ENCODE measurements at regions not wholly inside any gene's neighbourhood (a gene's known extent, or its start where the extent isn't known, plus 50 kb on each side); places are given as distances from the start of the nearest gene placed in this dataset.

DNA sequence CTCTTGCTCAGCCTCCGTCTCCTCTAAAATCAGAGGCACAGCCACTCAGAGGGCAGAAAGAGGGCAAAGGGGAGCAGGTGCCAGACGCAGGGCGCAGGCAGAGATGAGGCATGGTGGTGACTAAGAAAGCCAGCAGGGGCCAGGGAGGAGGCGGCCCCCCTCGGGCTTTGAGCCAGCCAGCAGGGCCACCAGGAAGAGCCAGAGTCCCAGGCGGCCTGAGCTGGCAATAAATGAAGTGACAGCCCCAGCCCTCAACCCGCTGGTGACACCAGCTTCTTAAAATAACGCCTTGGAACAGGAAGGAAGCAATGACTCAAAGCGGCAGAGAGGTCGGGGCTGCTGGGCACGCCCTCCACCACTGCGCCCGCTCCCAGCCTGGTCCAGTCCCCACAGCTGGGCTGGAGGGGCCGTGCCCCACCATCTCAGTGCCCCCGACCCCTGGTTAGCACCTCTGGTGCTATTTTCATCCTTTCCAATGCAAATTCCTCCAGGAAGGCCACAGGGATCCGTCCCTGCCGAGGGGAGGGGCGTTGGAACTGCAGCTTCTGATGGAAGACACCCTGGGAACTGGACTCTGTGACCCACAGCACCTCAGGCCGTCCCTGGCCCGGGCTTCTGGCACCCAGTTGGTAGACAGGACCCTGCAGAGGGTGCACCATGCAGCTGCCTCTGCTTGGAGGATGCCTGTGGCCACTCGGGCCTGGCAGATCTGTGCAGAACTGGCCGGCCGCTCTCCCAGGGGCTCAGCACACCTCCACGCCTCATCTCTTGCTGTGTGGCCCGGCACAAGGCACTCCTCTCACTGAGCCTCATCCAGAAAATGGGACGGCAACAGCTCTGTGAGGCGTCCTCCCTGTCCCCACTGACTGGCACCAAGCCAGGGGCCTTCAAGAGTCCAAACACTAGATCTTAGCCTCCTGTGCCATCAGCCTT is 113.7 kb downstream of the NCOR2 start:
- intact Hi-C loops (cut with DNase I): no loop called here
- ATAC-seq (ENCODE audit: poor library complexity) (peak; percentile 80), DNase-seq (peak; percentile 92)

DNA sequence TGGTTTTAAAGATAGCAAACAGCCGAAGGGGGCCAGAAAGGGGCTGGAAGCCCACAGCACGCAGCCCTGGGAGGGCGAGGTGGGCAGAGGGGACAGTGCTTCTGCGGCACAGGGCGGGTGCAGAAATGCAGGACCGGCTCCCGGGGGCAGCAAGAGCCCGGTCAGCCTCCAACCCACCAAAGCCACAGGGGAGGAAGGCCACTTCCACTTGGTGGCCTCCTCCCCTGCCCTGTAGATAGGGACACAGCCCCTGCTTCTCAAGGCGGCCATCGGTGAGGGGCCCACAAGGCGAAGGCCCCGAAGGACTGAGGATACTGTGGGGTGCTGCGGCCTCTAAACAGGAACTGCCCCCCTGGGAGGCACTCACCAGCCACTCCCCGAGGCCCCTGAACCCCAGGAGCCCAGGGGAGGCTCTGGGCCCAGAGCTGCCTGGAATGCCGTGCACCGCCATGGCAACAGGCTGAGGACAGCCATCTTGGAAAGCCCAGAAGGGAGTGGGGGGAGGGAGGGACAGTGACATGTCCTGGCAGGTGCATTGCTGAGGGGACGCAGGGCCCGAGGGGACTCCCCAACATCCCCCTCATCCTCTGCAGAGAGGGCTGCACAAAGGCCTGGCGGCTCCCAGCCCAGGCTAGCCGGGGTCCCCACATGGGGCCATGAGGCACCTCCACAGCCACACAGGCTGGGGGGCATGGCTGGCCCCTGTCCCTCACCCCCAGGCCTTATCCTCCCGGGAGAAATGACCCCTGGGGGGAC is 114.7 kb downstream of the NCOR2 start:
- intact Hi-C loops (cut with DNase I): no loop called here
- DNase-seq (peak; percentile 36), ATAC-seq (ENCODE audit: poor library complexity) (no peak)

DNA sequence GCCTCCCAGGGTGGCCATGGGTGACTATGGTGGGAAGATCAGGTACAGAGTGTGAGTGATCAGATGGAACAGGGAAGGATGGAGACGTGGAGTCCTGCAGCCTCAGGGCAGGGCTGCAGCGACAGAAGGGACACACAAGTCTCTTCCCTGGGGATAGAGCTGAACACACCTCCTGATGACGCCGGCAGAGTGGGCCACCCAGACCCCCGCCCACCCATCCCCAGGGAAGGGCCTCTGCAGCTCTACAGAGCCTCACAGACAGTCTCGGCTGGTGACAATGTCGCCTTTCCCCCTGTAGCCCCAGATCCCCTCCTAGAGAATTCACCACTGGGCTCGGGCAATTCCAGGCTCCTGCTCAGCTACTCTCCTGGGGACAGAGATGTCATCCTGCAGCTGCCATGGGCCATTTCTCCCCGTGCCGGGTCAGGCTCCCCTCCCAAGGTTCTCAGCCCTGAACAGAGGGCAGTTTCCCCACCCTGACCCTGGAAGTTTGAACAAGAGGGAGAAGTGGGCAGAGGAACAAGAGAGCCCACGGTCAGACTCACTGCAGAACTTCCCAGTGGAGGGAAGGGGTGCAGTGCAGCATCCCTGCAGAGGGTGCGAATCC is 115.7 kb downstream of the NCOR2 start:
- DNase-seq: peak; percentile 24
- intact Hi-C loops (cut with DNase I): no loop called here
- no peak for ATAC-seq (ENCODE audit: poor library complexity)

DNA sequence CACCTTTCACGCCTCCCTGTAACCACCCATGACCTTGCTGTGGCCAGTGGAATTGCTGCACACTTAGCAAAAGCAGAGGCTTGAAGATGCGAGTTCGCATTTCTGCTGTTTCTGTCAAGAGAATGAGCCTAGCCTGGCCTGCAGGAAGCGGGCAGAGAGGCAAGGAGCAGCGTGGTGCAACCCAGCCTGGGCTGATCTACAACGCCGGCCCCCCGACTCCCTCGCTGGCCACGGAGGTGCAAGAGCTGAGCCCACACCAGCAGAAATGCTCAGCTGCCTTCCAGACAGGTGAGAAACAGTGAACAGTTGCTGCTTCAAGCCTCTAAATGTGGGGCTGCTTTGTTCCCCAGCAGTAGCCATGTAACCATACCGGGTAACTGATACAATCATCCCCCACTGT is 116.4 kb downstream of the NCOR2 start:
- intact Hi-C loops (cut with DNase I): no loop called here
- ATAC-seq (ENCODE audit: poor library complexity) (no peak), DNase-seq (peak; percentile 34)

DNA sequence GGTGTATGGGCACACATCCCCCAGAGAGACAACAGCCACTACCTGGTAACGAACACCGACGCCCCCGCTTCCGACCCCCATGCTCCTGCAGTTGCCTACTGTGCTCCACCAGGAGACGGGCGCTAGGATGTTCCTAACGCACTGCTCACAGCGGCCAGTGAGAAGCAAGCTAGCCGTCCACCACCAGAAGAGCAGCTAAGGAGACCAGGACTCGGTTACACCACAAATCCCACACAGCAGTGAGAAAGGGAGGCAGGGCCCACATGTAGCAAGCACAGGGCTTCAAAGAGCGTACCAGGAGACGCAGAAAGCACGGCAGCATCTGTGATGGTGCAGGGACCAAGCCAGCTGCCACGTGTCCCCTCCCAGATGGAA is 117.0 kb downstream of the NCOR2 start:
- no peak for ATAC-seq (ENCODE audit: poor library complexity)

DNA sequence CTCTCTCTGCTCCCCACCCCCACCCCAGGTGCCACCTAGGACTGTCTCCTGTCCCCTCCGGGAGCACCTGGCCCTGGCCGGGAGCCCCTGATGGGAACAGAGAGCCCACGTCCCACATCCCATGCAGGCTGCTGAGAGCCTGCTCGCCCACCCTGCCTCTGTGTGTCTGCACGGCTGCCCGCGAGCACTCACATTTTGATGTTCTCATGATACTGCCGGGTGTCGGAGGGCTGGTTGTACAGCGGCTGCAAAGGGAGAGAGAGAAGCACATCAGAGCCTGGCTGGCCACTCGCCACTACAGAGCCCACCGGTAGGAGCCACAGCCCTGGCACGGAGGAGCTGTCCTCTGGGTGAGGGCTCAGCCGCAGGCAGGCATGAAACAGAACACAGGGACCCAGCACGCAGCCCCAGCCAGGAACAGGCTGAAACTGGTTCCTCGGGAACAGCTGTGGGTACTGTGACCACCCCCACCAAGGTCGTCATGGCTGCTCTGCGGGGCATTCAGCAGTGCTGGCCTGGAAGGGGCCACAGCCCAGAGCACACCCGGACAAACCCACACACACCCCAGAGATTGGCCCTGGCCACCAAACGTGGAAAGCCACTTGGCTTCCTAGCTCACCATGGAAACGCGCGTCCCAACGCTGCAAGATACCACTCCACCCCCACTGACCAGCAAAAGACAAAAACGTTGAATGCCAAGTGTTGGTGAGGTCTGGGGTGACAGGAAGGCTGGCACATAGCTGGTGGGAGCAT is 117.6 kb downstream of the NCOR2 start:
- DNase-seq (peak; percentile 39), ATAC-seq (ENCODE audit: poor library complexity) (no peak)
- intact Hi-C loops (cut with DNase I): no loop called here

More for the DNA sequence above, 117.0 kb downstream of the NCOR2 start:
- intact Hi-C loops (cut with DNase I): no loop called here
- peak; percentile 26 for DNase-seq

DNA sequence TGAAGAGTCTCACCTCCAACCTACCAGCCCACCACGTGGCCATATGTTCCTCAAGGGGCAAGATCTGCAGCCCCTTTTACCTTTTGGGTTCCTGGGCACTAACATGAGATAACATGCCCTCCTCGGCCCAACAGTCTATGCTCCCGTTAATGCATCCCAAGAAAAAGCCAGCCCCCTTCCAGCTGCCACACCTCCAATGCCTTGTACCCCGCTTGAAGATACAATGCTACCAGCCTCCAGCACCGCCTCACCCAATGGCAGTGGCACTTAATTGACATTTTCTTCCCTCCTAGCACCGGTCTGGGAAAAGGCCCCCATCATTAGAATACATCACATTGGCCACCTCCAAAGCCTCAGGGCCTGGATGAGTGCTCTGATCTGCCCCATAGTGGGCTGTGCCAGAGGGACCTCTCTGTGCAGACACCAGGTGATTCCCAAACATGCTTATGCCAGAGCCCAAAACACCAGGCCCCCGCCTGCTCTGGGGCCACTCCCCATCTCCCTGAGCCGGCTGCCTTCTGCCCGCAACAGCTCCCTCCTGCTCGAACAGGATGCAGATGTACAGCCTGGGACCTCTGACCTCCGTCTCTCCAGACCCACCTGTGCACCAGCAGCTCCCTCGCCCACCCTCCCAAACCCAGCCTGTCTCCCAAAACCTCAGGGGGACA is 118.3 kb downstream of the NCOR2 start:
- ATAC-seq (ENCODE audit: poor library complexity): no peak
- DNase-seq: peak; percentile 19
- intact Hi-C loops (cut with DNase I): no loop called here

DNA sequence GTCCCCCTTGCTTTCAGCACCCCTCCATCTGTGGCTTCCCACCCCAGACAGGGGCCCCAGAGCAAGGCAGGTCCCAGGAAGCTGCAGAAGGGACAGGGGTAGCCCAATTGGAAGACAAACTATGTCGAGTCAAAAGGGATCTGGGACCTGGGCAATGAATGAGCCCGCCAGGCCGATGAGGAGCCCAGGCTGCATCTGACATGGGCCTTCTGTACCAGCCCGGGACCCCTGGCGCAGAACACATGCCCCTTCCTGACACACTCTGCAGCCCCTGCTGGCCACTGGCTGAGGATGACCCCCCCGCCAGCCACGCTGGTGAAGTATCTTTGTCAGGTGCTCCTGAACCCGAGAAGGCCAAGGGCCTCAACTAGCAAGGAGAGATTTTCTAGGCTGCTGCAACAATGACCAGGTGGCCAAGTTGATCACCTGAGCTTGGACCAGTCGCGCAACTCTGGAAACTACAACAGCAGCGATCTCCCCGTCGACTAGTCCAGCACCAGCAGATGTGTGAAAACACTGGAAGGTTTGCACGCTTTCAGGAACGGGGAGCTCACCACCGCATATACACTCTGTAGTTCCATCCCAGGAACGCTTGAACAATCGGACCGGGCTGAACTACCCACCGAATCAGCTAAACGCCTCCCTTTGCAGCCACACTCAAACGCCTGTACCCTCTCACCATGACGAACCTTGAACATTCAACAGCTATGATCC is 119.0 kb downstream of the NCOR2 start:
- ATAC-seq (ENCODE audit: poor library complexity) (no peak), DNase-seq (peak; percentile 19)
- intact Hi-C loops (cut with DNase I): no loop called here

DNA sequence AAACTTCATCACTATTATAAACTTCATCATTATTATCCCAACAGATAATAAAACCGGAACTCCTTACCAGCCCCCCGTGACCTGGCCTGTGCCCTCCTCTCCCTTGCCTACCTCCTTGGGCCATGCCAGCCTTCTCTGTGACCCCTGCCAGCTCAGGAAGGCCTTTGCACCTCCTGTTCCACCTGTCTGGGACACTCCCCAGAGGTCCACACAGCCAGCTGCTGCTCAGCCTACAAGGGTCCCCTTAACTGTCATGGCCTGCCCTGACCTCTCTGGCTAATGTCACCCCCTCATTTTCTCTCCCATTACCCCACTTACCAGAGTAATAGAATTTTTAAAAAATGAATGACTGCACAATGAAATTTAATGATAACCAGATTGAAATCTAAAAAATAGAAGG is 121.0 kb downstream of the NCOR2 start:
- peak; percentile 22 for DNase-seq
- ATAC-seq (ENCODE audit: poor library complexity): no peak
- intact Hi-C loops (cut with DNase I): no loop called here

DNA sequence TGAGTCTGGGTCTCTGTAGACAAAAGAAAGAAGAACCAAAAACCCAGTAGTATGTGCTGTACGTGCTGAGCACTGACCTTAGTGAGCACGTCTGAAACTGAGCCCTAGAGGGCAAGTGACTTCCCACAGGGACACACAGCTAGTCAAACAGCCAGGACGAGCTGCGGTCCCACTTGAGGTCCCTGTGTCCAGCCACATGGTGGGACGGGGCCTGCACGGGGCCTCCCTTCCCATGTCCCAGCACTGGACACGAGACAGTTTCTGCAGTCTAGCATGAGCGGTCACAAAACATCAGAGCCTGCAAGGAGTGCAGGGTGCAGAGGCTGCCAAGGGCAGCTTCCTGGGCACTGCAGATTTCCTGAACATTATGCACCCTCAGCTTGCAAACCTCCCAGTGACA is 121.6 kb downstream of the NCOR2 start:
- intact Hi-C loops (cut with DNase I): no loop called here
- no peak for ATAC-seq (ENCODE audit: poor library complexity)

DNA sequence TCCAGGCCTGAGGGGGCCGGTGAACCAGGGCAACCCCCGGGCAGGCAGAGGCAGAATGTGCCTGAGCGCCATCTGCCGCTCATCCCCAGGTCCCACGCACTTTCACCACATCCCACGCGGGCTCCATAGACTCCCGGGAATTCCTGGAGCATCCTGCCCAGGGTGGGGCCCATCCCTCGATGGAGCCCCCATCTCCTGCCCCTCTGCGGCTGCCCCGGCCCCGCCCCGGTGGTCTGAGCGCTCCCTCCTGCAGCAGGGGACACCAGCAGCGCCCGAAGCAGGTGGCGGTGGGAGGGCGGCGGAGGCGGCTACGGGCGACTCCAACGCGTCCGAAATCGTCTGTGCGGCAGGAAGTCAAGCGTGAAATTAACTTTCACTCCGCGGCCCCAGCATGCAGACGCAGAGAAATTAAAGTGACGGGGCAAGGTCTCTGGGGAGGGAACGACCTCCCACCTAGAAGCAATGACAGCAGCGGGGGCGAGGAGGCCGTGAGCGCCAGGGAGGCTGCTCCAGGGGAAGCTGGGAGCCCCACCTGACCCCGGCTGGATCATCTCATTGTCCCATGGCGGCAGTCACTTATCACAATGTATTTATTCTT is 122.2 kb downstream of the NCOR2 start:
- ATAC-seq (ENCODE audit: poor library complexity) (no peak), DNase-seq (peak; percentile 22)
- intact Hi-C loops (cut with DNase I): no loop called here

More for the DNA sequence above, 121.6 kb downstream of the NCOR2 start:
- peak; percentile 38 for DNase-seq

DNA sequence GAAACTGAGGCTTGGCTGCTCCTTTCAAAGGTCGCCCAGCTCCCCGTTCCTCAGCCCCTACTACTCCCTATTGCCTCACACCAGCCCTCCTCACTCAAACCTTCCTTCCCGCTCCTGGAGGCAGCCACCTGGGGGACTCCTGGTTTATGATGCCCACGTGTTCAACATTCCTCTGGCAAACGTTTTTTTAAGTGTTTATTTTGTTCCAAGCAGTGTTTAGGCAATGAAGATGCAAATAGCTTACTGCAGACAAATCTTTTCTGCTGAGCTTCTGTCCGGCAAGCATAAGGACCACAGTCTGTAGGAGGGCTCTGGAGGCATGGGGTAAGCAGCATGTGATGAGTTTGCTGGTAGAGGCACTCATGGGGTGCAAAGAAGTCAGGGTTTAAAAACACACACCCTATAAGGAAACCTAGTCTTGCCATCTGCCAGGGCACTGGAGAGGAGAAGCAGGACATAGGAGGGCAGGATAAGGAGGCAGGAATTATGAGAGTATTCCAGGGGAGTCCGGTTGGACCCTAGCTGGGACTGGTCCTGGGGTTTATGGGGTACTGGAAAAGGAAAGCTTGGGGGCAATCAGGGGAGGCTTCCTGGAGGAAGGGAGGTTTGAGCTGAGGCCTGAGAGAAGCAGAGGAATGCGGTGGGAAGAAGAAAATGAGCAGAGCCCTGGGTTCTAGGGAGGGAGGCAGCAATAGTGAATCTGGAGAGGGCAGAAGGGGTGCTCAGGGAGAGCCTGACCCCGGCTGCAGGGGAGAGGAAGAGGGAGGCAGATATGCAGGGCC is 123.3 kb downstream of the NCOR2 start:
- DNase-seq: peak; percentile 28
- intact Hi-C loops (cut with DNase I): no loop called here
- ATAC-seq (ENCODE audit: poor library complexity): no peak

DNA sequence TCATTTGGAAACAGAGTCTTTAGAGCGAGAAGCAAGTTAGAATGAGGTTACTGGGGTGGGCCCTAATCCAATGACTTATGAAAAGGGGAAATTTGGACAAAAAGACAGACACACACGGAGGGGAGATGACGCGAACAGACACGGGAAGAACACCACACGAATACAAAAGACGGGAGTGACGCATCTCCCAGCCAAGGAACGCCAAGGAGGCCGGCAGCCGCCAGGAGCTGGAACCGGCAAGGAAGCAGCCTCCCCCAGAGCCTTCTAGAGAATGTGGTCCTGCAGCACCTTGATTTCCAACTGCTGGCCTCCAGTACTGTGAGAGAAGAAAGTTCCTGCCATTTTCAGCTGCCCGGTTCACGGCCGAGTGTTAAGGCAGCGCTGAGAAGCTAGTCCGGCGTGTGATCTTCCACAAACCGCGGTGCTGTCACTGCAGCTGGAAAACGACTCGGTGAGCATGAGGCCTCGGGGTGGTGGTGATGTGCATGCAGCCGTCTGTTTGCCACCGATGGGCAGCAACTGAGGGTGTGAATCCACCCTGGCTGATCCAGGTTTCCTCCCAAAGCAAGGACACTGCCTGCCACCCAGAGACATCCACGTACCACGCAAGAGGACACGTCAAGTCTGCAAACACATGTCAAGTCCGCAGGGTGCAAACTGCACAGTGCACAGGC is 124.5 kb downstream of the NCOR2 start:
- intact Hi-C loops (cut with DNase I): no loop called here
- no peak for ATAC-seq (ENCODE audit: poor library complexity)
- no peak for DNase-seq

DNA sequence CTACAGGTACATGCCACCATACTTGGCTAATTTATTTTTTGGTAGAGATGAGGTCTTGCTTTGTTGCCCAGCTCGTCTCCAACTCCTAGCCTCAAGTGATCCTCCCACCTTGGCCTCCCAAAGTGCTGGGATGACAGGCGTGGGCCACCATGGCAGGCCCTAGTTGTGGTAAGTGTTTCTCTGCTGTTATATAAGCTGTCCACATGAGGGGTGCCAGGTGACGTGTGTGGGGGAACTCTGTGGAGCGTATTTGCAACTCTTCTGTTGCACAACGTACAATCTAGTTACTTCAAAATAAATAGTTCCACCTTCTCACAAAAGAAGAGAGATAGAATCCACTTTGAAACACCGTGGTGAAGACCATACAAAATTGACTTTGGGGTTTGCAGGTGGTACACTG is 125.1 kb downstream of the NCOR2 start:
- no peak for DNase-seq
- intact Hi-C loops (cut with DNase I): no loop called here
- no peak for ATAC-seq (ENCODE audit: poor library complexity)

DNA sequence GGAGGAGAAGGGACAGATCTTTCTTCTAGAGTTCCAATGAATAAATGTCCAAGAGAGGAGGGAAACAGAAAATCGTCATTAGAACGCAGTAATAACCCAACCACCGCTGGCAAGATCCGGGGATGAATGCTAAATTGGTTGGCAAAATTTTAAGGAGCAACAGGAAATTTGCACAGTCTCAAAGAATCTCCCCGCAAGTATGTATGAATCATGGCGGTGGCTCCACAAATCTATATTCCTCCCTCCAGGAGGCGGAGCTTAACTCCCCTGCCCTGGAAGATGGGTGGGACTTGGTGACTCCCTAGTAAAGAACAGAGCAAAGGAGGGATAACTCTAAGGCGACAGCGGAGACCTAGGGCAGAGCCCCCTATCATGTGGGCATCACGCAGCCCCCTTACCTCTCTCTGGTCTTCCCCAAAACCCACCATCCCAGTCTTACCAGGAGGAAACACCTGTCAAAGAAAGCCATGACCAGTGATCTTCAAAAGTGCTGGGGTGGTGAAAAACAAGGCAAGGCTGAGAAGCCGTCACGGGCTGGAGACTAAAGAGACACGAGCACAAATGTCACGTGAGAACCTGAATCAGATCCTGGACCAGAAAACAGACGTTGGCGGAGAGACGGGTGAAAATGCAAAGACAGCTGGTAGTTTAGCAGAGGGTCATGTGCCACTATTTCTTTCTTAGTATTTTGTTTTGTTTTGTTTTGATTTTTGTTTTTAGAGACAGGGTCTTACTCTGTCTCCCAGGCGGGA is 125.8 kb downstream of the NCOR2 start:
- intact Hi-C loops (cut with DNase I): no loop called here
- ATAC-seq (ENCODE audit: poor library complexity): no peak
- DNase-seq: no peak
